Ishikawa (cell line): ENCODE measurements at regions not wholly inside any gene's neighbourhood (a gene's known extent, or its start where the extent isn't known, plus 50 kb on each side); places are given as distances from the start of the nearest gene placed in this dataset.

Experiments
- CEBPB ChIP-seq: IDR thresholded peaks from 2 replicates; pipeline ENCODE4 v1.6.1; 2012
- CREB1 ChIP-seq: IDR thresholded peaks from 2 replicates; pipeline ENCODE4 v1.6.1; 2012; ENCODE audit warnings: low read depth
- EP300 ChIP-seq: IDR thresholded peaks from 2 replicates; pipeline ENCODE4 v1.6.1; 2012; ENCODE audit warnings: borderline replicate concordance
- FOXM1 ChIP-seq: IDR thresholded peaks from 2 replicates; pipeline ENCODE4 v1.6.1; 2012; ENCODE audit warnings: low read depth, borderline replicate concordance
- MAX ChIP-seq: IDR thresholded peaks from 2 replicates; pipeline ENCODE4 v1.6.1; 2012
- NFIC ChIP-seq: IDR thresholded peaks from 2 replicates; pipeline ENCODE4 v1.6.1; 2012
- RAD21 ChIP-seq: IDR thresholded peaks from 2 replicates; pipeline ENCODE4 v1.6.1; 2012; ENCODE audit warnings: low read depth
- REST ChIP-seq: IDR thresholded peaks from 2 replicates; pipeline ENCODE4 v1.6.1; 2012; ENCODE audit warnings: low read depth, mild to moderate bottlenecking
- TAF1 ChIP-seq: IDR thresholded peaks from 2 replicates; pipeline ENCODE4 v1.6.1; 2012; ENCODE audit warnings: low read depth, mild to moderate bottlenecking
- TCF12 ChIP-seq: IDR thresholded peaks from 2 replicates; pipeline ENCODE4 v1.6.1; 2012; ENCODE audit warnings: low read depth
- YY1 ChIP-seq: IDR thresholded peaks from 2 replicates; pipeline ENCODE4 v1.6.1; 2012; ENCODE audit warnings: low read depth
- ZBTB7A ChIP-seq: IDR thresholded peaks from 2 replicates; pipeline ENCODE4 v1.6.1; 2012; ENCODE audit warnings: low read depth

GRCh38 chr10:120398180-120398579 lies 58.8 kb upstream of the PLPP4 start:
- TF ChIP-seq EP300 (no peak), CEBPB (no peak), TAF1 (no peak), CREB1 (no peak), YY1 (no peak), RAD21 (no peak), TCF12 (no peak), MAX (no peak), NFIC (no peak), REST (no peak), FOXM1 (no peak), ZBTB7A (no peak)
